Calu3 (cell line): ENCODE measurements at regions not wholly inside any gene's neighbourhood (a gene's known extent, or its start where the extent isn't known, plus 50 kb on each side); places are given as distances from the start of the nearest gene placed in this dataset.

Experiments
- BruUV-seq: library from RNA; stranded (reverse); fragments of 400-500 nt; replicated peaks from 2 replicates; lab custom pipeline; 2021; lab: Mats Ljungman, UMichigan
- CTCF ChIA-PET: fragments of 300-600 bp; sonication (Branson Sonifier 250); formaldehyde crosslinking; loops from one replicate; lab custom pipeline; 2022; ENCODE audit warnings: antibody characterized with exemption; lab: Charles Lee
- DNase-seq: peaks from one replicate; pipeline ENCODE4 v3.0.0; 2022
- H3K27ac Mint-ChIP-seq: one replicate; pipeline ENCODE4 v1.8.0; 2022; ENCODE audit warnings: mixed read lengths; ENCODE audit not compliant: unreplicated experiment
- H3K27me3 Mint-ChIP-seq: one replicate; pipeline ENCODE4 v1.8.0; 2022; ENCODE audit warnings: mixed read lengths; ENCODE audit not compliant: unreplicated experiment
- H3K36me3 Mint-ChIP-seq: one replicate; pipeline ENCODE4 v1.8.0; 2022; ENCODE audit warnings: mild to moderate bottlenecking, moderate library complexity, mixed read lengths; ENCODE audit not compliant: insufficient read depth, unreplicated experiment
- H3K4me1 Mint-ChIP-seq: one replicate; pipeline ENCODE4 v1.8.0; 2022; ENCODE audit warnings: mild to moderate bottlenecking, low read depth, mixed read lengths; ENCODE audit not compliant: unreplicated experiment
- H3K4me3 Mint-ChIP-seq: one replicate; pipeline ENCODE4 v1.8.0; 2022; ENCODE audit warnings: mild to moderate bottlenecking, low read depth, moderate library complexity, mixed read lengths; ENCODE audit not compliant: unreplicated experiment
- H3K9me3 Mint-ChIP-seq: one replicate; pipeline ENCODE4 v1.8.0; 2022; ENCODE audit warnings: low read depth, mixed read lengths; ENCODE audit not compliant: unreplicated experiment
- intact Hi-C: fragments of 100-400 bp; cut with micrococcal nuclease; formaldehyde crosslinking; loops from one replicate; pipeline ENCODE4 v1.10.0; 2022; ENCODE audit not compliant: unreplicated experiment
- TF ChIP-seq, protein P1 (sequence below): fragments of 200-600 bp; IDR thresholded peaks from one replicate; pipeline ENCODE4 v1.8.0; 2022; ENCODE audit warnings: antibody characterized with exemption; ENCODE audit not compliant: unreplicated experiment

DNA sequence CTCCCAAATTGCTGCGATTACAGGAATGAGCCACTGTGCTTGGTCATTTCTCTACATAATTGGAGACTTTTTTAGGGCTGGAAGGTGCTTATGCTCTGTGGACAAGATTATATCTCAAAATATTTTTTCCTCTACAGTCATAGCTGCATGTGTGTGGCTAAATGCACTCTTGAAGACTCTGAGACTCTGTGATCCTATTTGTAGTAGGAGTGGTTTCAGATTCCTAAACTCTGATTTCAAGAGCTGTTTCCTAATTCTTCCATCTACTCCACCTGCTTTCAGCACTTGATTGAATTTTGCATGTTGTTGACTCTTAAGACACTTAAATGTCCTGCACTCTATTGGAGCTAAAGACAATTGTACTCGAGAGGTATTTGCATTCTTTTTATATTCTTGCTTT, 78.0 kb downstream of the KLF5 start:
- Mint-ChIP-seq H3K4me1 (peaks cover 21% of the 10 kb centered on the region), H3K4me3 (no peak overlapping the region), H3K36me3 (peaks cover 20% of the 10 kb centered on the region), H3K27me3 (no peaks in the 10 kb centered on the region), H3K9me3 (peaks cover 3% of the 10 kb centered on the region), H3K27ac (peak overlapping the region; percentile 93)
- no TSS peak for BruUV-seq
- no peak for DNase-seq
- TF ChIP-seq, protein P1, sequence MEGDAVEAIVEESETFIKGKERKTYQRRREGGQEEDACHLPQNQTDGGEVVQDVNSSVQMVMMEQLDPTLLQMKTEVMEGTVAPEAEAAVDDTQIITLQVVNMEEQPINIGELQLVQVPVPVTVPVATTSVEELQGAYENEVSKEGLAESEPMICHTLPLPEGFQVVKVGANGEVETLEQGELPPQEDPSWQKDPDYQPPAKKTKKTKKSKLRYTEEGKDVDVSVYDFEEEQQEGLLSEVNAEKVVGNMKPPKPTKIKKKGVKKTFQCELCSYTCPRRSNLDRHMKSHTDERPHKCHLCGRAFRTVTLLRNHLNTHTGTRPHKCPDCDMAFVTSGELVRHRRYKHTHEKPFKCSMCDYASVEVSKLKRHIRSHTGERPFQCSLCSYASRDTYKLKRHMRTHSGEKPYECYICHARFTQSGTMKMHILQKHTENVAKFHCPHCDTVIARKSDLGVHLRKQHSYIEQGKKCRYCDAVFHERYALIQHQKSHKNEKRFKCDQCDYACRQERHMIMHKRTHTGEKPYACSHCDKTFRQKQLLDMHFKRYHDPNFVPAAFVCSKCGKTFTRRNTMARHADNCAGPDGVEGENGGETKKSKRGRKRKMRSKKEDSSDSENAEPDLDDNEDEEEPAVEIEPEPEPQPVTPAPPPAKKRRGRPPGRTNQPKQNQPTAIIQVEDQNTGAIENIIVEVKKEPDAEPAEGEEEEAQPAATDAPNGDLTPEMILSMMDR, result no peak
- CTCF ChIA-PET, result interaction anchor here (0.6 kb wide), 1 partner anchor 80 kb away, joined by 4 read pairs; no protein-coding TSS in a partner anchor
- intact Hi-C loops, result loop anchor here (10.0 kb wide), 1 partner anchor 52 kb away; no protein-coding TSS in a partner anchor

DNA sequence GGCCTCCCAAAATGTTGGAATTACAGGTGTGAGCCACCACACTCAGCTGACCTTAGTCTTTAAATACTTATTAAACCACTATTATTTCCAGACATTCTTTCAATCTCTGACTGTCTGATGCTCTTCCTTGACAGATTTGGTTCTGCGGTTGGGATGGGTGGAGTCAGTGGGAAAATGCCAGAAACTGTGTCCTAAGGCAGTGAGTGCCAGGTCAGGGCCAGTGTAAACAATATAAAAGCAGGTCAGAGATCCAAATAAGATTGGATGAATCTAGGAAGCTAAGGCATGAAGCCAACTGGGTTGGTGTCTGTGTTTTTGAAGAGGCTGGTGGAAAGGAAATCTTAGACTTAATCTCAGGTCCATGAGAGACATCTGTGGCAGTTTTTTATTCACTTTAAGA, 74.7 kb downstream of the KLF5 start:
- Mint-ChIP-seq H3K27me3 (no peaks in the 10 kb centered on the region), H3K27ac (peak overlapping the region; percentile 79), H3K9me3 (peaks cover 3% of the 10 kb centered on the region), H3K36me3 (peaks cover 9% of the 10 kb centered on the region), H3K4me3 (no peak overlapping the region), H3K4me1 (peaks cover 21% of the 10 kb centered on the region)
- BruUV-seq, result no TSS peak
- CTCF ChIA-PET, result interaction anchor here (0.7 kb wide), 1 partner anchor 388 kb away, joined by 8 read pairs; no protein-coding TSS in a partner anchor
- DNase-seq, result no peak
- intact Hi-C loops, result loop anchor here (10.0 kb wide), 1 partner anchor 49 kb away; no protein-coding TSS in a partner anchor
- TF ChIP-seq, protein P1, result no peak

DNA sequence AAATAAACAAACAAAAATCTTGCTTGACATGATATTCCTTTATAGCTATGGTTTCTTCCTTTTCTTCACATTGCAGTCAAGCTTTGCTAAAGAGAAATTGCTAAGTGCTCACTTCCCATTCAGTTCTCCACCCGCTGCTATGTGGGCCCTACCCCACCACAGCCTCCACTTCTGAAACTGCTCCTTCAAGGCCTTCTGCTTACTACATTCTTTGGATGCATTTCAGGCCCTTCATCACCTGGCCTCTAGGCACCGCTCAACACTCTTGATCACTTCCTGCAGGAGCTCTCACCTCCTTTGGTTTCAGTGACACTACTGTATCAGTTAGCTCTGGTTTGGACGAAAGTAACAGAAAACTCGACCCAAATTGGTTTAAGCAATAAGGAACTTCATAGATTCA, 72.4 kb downstream of the KLF5 start:
- intact Hi-C loops, result loop anchor here (10.0 kb wide), 1 partner anchor 46 kb away; no protein-coding TSS in a partner anchor
- CTCF ChIA-PET, result interaction anchor here (0.7 kb wide), 1 partner anchor 10 kb away, joined by 3 read pairs; no protein-coding TSS in a partner anchor
- no peaks in the 10 kb centered on the region for H3K27me3 Mint-ChIP-seq
- H3K27ac Mint-ChIP-seq, result no peak overlapping the region
- peaks cover 3% of the 10 kb centered on the region for H3K9me3 Mint-ChIP-seq
- no peak for DNase-seq
- peaks cover 14% of the 10 kb centered on the region for H3K4me1 Mint-ChIP-seq
- no peak overlapping the region for H3K4me3 Mint-ChIP-seq
- TF ChIP-seq, protein P1, result no peak
- no peaks in the 10 kb centered on the region for H3K36me3 Mint-ChIP-seq
- BruUV-seq, result no TSS peak

DNA sequence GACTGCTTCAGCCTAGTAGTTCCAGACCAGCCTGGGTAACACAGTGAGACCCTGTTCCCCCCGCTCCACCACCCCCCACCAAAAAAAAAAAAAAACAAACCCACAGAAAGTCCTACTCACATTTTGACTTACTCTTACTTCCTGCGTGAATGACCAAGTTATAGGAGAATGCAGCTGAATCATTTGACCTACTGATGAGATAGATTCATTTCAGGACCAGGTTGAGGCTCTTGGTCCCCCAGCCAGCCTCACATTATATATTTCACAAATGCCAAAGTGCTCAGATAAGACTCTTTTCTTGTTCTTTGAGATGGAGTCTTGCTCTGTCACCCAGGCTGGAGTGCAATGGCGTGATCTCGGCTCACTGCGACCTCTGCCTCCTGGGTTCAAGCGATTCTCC, 70.2 kb downstream of the KLF5 start:
- CTCF ChIA-PET, result interaction anchor here (0.7 kb wide), 1 partner anchor 87 kb away, joined by 6 read pairs; no protein-coding TSS in a partner anchor
- DNase-seq, result no peak

More for the DNA sequence above, 70.2 kb downstream of the KLF5 start:
- H3K4me3 Mint-ChIP-seq, result no peak overlapping the region
- no peaks in the 10 kb centered on the region for H3K36me3 Mint-ChIP-seq
- TF ChIP-seq, protein P1, result no peak
- H3K9me3 Mint-ChIP-seq, result peaks cover 3% of the 10 kb centered on the region
- intact Hi-C loops, result no loop called here
- no peak overlapping the region for H3K27ac Mint-ChIP-seq
- peaks cover 14% of the 10 kb centered on the region for H3K4me1 Mint-ChIP-seq
- no TSS peak for BruUV-seq
- no peaks in the 10 kb centered on the region for H3K27me3 Mint-ChIP-seq
